Activated T-helper 9 cell treated with anti-CD3 and anti-CD28 coated beads, Interleukin-2, amount 50 U/mL, for 16 hours (primary cell): ENCODE measurements at regions not wholly inside any gene's neighbourhood (a gene's known extent, or its start where the extent isn't known, plus 50 kb on each side); places are given as distances from the start of the nearest gene placed in this dataset.
"Not testable (repeated sequence)": the region's sequence is repeated elsewhere in the genome, so short reads cannot be mapped to it uniquely, and the experiment has no call there.

Experiments used
- DNase-seq: peaks from one replicate; pipeline ENCODE4 v3.0.0-alpha.2; 2020; ENCODE audit warnings: low read depth

DNA sequence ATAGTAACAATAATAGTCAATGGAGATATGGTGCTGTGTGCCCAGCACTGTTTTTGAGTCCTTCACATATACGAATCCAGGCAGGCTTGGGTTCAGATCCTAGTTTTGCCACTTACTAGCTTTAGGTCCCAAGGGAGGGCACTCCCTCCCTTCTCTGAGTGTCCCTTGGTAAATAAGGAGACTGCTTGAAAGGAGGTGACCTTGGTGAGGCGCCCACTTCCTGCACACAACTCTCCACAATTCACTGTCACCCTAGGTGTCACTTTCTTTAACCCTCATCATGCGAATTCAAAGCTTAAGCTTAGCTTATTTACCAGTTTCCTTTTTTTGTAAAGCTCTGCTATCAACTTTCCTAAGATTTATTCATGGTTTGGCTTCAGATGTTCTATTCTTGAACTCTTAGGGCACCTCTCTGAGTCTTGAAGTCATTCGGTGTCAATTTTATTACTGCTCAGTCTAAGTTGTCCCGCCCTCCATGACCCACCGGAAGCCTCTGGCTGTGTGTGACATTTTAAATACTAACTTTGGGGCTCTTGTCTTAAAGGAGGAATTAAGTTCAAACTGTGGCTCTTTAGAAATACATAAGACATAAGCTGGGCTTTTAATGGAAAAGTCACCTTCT lies 170.7 kb upstream of the ZNF618 start:
- DNase-seq = no peak

DNA sequence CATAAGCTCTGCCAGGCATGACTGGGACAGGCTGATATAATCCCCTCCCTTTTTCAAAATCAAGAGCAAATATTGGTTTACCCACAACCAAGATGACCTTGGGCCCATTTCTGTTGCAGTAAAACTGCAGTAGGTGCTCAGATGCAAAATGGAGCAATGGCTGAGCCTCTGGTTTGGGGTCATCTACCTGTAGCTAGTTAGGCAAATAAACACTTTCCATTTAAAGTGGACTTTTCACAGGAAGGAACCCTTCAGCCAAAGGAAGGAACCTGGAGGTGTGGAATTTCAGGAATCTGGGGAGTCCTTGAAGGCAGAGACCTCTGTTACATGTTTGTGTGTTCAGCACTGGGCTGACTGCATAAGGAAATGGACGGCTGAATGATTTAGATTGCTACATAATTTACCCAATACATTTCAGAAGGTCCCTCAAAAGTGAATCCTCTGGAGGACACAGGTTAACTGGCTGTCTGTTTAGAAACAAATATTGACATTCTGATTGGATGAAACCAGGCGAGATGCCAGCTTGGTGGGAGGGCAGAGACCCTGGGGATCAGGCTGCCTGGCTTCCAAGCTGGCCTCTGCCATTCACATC lies 170.1 kb upstream of the ZNF618 start:
- no peak for DNase-seq

DNA sequence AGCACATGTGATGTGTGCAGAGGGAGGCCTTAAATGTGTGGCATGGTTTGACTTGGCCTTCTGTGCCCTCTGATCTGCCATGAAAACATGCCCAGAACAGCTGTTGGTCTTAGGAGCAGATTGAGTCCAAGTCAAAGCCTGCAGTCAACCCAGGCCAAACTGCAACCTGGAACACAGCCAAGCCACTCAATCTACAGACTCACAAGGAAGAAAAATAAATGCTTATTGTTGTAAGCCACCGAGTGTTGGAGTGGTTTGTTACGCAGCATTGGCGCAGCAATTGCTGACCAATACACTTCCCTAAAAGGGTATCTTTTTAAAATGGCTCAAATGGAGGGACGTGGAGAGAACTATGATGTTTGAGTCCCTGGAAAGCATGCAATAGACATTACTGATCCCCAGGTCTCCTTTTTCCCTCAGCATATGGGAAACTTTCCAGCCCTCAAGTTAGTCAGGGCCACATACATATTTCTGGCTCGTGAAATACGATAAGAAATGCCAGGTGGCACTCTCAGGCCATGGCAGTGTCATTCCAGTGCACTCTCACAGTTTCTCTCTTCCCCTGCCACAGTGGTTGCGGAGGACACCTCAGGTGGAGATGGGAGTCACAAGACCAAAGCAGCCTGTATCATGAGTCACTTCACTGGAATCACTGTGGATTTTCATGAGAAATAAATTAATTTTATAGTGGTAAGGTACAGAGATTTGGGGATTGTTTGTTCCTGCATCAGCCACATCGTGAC lies 168.0 kb upstream of the ZNF618 start:
- no peak for DNase-seq

DNA sequence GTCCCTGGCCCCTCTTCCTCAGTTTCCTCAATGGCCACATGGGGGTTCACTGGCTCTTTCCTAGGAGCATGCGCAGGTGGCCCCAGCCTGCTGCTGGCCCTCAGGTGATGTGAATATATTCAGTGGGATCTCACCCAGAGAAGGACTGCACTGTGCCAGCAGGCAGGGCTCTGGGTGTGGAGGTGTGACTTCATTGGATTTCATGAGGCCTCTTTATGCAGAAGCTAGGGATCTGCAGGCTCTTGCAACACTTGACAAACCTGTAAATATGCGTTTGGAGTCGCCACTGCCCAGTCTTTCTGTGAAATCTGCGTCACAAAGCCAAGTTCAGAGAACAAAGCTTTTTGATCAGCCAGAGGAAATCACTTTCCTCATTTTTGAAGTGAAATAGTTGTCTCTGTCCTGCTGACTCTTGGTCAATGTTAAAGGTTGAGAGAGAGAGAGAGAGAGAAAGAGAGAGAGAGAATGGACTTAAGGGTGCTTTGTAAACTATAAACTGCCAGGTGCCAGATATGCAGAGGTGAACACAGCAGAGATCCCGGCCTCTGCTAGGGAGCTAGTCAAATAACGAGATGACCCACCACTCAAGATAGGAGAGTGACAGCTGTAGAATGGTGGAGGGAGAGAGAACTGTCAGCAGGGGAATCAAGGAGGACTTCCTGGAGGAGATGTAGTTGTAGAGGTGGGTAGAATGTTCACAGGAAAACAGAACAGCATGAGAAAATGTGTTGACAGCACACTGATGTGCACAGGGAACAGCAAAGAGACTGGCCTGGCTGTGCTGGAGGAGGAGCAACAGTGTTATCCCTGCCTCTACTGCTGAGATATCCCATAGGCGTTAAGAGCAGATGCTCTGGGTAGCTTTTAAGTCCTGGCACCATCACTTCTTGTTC lies 167.0 kb upstream of the ZNF618 start:
- no peak for DNase-seq

DNA sequence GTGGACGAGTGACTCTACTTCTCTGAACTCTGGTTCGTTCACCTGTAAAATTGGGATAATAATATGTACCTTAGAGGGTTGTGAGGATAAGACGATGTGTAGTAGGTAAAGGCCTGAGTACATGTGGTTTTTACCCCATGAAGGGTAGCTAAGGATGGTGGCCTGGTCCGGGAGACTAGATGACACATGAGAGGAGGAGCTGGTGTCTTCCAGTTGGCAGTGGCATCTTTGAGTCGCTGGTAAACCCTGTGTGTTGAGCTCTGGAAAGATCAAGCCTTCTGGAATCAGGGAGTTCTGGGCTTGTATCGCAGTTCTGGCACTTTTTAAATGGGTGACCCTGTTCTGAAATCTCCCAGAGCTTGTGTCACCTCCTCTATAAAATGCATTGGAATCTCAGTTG lies 166.4 kb upstream of the ZNF618 start:
- DNase-seq = no peak

DNA sequence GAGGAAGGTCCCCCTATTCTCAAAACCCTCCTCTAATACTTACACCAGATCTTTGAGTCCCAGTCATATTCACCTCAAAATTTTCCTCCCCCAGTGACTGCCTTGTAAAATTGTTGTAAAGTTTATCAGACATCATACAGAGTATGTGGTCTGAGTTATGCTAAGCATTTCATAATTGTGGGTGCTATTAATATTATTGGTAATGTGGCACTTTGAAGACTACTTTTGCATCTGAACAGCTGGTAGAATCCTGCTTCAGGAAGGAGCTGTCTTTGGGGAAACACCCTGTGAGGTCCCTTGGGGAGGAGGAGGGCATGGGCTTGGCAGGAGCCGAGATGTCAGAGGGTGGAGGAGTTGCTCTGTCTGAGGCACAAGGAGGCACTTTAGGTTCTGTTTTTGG lies 164.9 kb upstream of the ZNF618 start:
- no peak for DNase-seq

DNA sequence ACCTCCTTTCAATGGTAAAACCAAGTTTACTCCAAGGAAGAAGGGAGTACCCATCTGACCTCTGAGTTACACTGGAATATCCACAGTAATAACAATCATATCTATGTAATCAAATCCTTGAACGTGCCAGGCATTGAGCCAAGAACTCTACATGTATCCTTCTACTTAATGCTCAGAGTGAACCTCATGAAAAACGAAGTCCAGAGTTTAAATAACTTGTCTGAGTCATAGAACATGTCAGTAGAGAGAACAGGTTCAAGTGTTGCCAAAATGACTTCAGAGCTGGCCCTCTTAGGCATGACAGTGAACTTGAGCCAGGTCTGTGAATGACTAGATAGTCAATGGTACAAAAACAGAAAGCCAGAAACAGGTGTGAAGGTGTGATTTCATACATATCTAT lies 164.1 kb upstream of the ZNF618 start:
- DNase-seq = no peak

DNA sequence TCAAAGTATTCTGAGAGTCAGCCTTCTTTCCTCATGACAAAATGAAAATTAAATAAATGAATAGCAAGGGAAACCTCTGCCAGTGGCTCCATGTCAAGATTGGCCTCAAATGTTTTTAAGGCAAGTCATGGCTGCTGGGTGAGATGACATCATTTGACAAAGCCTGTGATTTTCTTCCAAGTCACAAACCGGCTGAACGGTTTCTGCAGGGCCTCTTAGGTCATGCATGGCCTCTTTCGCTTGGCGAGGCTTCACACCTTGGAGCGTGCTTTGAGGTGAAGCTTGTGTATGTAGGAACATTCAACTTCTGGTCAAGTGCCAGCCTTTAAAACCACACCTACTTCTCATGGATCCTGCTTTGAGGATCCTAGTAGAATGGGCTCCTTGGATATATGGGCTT lies 161.0 kb upstream of the ZNF618 start:
- no peak for DNase-seq

DNA sequence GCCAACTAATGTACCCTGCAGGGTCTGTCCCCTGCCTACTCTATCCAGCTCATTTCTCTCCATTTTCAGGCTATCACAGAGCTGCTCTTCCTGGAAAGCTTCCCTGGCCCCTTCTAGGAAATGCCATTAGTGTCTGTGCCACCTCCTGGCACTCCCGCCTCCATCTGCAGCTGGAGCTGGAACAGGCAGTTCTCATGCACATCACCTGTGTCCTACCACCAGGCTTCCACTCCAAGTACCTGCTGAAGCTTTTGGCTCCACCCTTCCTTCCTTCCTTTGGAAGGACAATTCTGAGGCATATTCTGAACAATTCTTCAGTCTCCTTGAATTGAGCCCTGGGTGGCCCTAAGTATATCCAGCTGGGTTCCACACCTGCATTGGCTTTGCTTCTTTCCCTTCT lies 156.2 kb upstream of the ZNF618 start:
- DNase-seq = no peak

DNA sequence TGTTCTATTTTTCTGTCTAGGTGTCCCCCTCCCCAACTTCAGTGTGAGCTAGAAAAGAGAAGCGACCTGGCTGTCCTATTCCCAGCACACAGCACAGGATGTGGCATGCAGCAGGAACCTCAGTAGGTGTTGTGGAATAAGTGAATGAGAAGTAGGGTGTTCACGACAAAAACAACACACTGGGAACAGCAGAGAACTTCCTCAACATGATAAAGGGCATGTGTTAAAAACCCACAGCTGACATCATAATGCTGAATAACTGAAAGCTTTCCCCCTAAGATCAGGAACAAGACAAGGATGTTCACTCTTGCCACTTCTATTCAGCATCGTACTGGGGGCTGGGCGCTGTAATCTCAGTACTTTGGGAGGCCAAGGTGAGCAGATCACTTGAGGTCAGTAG lies 155.6 kb upstream of the ZNF618 start:
- no peak for DNase-seq

DNA sequence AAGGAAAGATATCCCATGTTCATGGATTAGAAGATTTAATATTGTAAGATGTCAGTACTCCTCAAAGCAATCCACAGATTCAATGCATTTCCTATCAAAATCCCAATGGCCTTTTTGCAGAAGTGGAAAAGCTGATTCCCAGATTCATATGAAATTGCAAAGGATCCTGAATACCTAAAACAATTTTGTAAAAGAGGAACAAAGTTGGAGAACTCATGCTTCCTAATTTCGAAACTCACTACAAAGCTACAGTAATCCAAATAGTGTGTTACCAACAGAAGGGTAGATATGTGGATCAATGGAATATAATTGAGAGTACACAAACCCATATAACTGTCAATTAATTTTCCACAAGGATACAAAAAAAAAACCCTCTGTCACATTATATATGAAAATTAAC lies 154.3 kb upstream of the ZNF618 start:
- no peak for DNase-seq

DNA sequence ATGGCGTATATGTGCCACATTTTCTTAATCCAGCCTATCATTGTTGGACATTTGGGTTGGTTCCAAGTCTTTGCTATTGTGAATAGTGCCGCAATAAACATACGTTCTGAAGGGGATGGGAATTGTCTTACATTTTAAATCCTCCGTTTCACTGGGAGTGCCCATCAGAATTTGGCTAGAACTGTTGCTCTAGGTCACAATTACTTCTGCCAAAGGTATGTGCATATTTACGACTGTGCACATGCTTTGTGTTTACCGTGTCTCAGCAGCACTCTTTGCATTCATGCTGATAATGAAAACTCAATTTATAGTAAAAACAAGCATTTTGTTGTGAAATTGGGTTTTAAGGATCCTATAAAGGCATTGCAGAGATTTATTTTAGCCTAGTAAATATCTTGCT lies 151.9 kb upstream of the ZNF618 start:
- no peak for DNase-seq

DNA sequence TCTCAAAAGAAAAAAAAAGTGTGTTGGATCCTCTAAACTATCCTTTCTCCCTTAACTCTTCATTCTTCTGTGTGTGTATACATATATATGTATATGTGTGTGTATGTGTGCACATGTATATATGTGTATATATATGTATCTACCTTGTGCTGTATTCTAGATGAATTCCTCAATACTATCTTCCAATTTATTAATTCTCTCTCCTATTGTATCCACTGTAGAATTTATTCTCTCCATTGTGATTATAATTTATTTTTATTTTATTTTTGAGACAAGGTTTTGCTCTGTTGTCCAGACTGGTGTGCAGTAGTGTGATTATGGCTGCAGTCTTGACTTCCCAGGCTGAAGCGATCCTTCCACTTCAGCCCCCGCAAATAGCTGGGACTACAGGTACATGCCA lies 147.1 kb upstream of the ZNF618 start:
- no peak for DNase-seq

DNA sequence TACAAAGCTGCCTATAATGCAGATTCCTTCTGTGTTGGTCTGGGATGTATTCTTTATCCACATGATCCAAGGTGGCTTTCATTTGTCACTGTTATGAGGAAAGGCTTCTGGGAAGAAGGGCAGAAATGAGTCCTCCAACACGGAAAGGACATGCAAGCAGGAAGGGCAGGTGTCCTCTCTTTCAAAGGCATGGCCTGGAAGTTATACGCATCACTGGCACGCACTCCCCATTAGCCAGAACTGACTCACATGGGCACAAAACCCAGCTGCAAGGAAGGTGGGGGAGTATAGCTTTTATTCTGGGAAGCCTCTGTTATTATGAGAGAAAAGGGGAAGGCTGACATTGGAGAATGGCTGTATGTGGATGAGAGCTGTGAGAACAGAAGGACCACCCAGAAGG lies 141.3 kb upstream of the ZNF618 start:
- no peak for DNase-seq

DNA sequence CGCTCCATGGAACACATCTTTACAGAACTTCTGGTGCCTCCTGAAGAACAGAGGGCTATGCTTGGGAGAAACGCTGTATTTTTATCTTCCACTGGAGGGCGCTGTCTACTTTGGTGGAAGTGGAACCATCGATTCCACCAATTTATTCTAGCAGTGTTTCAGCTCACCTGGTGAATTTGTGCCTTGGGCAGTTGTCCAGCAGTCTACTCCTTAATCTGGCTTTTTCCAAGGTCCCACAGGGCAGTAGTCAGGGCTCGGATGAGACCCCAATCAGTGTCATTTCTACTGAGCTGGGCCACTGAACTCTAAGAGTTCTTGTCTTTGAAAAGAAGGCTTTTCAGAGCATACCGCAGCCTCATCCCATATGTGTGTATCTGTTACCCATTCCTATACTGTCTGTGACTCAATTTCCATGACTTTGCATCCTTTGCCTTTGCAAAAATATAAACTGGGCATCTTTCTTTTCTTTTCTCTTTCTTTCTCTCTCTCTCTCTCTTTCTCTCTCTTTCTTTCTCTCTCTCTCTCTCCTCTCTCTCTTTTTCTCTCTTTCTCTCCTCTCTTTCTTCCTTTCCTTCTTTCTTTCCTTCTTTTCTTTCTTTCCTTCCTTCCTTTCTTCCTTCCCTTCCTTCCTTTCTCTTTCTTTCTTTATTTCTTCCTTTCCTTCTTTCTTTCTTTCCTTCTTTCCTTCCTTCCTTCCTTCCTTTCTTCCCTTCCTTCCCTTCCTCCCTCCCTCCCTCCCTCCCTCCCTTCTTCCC lies 138.4 kb upstream of the ZNF618 start:
- no peak for DNase-seq

DNA sequence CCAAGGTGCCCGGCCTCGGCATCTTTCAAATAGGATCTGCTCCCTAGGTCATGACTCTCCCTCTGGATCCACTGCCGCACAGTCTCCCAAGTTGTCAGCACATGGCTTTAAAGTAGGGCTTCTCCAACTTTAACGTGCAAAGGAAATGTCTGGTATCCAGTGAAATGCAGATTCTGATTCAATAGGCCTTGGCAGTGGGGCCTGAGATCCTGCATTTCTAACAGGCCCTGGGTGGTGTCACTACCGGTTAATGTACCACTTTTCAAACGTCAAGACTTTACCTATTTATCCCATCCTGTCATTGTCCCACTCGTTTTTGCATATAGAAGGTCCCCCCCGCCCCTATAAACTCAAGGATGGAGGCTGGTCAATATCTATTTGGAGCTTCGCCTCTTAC lies 137.6 kb upstream of the ZNF618 start:
- DNase-seq = no peak

DNA sequence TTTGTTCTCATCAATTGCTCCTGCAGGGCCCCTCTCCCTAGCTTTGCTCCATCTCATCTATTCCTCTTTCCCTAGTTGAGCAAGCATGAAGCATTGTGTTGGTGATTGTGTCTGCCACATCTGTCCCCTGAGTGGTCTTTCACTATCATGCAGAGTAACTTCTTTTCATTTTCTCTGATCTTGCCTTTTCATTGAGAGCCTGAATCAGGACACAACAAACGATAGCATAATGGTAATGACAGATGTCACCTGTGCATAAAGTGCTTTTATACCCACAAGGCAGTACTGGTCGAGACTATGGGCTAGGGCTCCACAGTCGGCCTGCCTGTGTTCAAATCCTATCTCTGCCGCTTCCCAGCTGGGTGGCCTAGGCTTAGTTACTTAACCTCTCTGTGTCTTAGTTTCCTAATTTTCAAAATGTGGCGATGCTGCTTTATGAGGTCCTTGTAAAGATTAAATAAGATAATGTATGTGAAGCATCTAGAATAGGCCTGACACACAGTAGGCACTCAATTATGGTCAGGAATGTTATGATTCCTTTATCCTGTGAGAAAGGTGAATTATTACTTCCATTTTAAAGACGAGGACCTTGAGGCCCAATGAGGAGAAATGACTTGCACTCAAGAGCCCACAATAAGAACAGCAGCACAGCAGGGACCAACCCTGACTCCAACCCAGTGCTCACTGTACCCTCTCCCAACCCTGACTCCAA lies 137.1 kb upstream of the ZNF618 start:
- no peak for DNase-seq

DNA sequence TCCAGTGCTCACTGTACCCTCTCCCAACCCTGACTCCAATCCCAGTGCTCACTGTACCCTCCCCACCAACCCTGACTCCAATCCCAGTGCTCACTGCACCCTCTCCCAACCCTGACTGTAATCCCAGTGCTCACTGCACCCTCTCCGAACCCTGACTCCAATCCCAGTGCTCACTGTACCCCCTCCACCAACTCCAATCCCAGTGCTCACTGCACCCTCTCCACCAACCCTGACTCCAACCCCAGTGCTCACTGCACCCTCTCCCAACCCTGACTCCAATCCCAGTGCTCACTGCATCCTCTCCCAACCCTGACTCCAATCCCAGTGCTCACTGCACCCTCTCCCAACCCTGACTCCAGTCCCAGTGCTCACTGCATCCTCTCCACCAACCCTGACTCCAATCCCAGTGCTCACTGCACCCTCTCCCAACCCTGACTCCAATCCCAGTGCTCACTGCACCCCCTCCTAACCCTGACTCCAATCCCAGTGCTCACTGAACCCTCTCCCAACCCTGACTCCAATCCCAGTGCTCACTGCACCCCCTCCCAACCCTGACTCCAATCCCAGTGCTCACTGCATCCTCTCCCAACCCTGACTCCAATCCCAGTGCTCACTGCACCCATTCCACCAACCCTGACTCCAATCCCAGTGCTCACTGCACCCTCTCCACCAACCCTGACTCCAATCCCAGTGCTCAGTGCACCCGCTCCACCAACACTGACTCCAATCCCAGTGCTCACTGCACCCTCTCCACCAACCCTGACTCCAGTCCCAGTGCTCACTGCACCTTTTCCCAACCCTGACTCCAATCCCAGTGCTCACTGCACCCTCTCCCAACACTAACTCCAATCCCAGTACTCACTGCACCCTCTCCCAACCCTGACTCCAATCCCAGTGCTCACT lies 136.3 kb upstream of the ZNF618 start:
- not testable (repeated sequence) for DNase-seq

DNA sequence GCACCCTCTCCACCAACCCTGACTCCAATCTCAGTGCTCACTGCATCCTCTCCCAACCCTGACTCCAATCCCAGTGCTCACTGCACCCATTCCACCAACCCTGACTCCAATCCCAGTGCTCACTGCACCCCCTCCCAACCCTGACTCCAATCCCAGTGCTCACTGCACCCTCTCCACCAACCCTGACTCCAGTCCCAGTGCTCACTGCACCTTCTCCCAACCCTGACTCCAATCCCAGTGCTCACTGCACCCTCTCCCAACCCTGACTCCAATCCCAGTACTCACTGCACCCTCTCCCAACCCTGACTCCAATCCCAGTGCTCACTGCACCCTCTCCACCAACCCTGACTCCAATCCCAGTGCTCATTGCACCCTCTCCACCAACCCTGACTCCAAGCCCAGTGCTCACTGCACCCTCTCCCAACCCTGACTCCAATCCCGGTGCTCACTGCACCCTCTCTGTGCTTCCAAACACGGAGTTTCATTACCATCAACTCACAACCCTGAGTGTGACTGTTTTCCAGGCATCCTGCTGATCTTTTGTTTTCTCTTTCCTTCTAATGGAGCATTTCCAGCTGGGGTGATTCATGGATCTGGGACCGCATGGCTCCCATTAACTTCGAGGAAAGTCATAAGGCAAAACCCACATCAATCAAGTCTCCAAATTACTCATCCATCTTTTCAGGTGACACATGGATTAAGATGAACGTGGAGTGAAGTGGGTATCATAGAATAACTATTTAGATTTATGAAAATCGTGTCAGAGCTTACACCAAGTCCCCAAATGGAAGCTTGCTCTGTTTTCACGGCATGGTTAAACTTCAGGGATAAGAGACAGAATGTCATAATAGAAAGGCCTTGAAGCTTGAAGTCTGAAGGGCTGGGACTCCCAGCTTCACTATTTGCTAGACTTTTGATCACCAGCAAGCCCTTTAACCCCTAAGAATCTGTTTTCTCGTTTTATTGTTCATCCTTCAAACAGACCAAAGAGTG lies 135.3 kb upstream of the ZNF618 start:
- not testable (repeated sequence) for DNase-seq
